ENCODE measurements at regions not wholly inside any gene's neighbourhood (a gene's known extent, or its start where the extent isn't known, plus 50 kb on each side); places are given as distances from the start of the nearest gene placed in this dataset.
A peak's percentile ranks its signal among the peaks of the same experiment; 100 is the strongest.
"Not testable (repeated sequence)": the region's sequence is repeated elsewhere in the genome, so short reads cannot be mapped to it uniquely, and the experiment has no call there.

GRCh38 chr17:45585037-45585733, 94.7 kb upstream of the PLEKHM1 start:
- DNase-seq (ENCODE audit: extremely low read depth in 1 of 11, low read depth in 9 of 11, low spot score in 4 of 11) = peak; percentile 56 to 83 (median 73)

- DNase-seq (ENCODE audit: extremely low read depth in 1 of 11, low read depth in 9 of 11, low spot score in 4 of 11) = peak in 2 of 11 donors; percentile 26 to 36
These were observed 95.5 kb upstream of the PLEKHM1 start for GRCh38 chr17:45585794-45586650.

DNA sequence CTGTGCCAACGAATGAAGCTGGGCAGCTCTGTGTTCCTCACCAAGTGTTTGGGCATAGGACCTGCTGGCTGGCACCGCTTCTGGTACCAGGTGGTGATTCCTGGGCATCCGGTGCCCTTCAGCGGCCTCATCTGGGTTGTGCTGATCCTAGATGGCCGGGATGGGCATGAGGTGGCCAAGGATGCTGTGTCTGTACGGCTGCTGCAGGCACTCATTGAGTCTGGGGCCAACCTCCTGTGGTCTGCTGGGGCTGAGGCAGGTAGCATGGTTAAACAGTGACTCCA, 96.1 kb upstream of the PLEKHM1 start:
- not testable (repeated sequence) for DNase-seq (ENCODE audit: extremely low read depth in 1 of 11, low read depth in 9 of 11, low spot score in 4 of 11)

- peak in 1 of 11 donors; percentile 36 for DNase-seq (ENCODE audit: extremely low read depth in 1 of 11, low read depth in 9 of 11, low spot score in 4 of 11)
These were observed 102.0 kb upstream of the PLEKHM1 start for GRCh38 chr17:45592433-45592923.

DNA sequence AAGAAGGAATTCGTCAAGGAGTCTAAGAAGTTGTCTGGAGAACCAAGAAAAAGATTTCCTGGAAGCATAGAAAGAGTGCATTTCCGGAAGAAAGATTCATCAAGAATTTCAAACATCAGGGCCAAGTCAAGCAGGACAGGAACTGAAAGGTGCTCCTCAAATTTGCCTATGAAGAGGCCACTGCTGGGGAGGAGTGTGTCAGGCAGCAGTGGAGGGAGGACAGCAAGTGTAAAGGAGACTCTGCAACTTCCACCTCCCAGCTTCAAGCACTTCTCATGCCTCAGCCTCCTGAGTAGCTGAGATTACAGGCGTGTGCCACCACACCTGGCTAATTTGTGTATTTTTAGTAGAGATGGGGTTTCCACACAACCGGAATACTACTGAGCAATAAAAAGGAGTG, 105.8 kb upstream of the PLEKHM1 start:
- not testable (repeated sequence) for DNase-seq (ENCODE audit: extremely low read depth in 1 of 11, low read depth in 9 of 11, low spot score in 4 of 11)

GRCh38 chr17:45600052-45601012, 109.8 kb upstream of the PLEKHM1 start:
- not testable (repeated sequence) for DNase-seq (ENCODE audit: extremely low read depth in 1 of 11, low read depth in 9 of 11, low spot score in 4 of 11)

DNA sequence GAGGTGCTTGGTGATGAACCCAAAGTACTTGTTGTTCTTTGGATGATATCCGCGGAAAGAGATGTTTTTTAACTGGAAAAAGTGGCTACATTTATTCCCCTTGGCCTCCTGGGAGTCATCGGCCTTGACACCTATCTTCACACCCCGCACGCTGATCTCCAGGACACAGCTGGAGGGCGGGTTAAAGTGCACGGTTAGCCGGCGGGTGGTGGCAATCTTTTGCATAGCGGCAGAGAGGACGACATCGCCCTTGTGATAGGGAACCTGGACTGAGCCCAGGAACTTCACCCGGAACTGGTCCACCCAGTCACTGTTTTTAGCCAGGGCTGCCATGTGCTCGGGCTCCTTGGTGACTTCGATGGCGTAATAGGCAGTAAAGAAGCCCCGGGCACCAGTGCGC, 110.5 kb upstream of the PLEKHM1 start:
- DNase-seq (ENCODE audit: extremely low read depth in 1 of 11, low read depth in 9 of 11, low spot score in 4 of 11) = not testable (repeated sequence)

- not testable (repeated sequence) for DNase-seq (ENCODE audit: extremely low read depth in 1 of 11, low read depth in 9 of 11, low spot score in 4 of 11)
These were observed 111.4 kb upstream of the PLEKHM1 start for GRCh38 chr17:45601605-45602539.

DNA sequence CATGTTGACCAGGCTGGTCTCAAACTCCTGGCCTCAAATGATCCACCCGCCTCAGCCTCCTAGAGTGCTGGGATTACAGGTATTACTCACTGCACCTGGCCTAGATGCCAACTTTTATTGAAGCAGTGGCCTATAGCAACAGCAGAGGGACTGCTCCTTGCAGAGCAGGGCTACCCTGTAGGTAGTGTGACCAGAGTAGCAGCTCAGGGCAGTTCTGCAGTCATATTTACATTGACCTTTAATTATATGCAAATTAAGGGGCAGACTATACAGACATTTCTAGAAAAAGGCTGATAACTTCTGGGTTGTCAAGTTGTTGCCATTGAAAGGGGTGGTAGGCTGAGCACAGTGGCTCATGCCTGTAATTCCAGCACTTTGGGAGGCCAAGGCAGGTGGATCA, 115.2 kb upstream of the PLEKHM1 start:
- DNase-seq (ENCODE audit: extremely low read depth in 1 of 11, low read depth in 9 of 11, low spot score in 4 of 11) = not testable (repeated sequence)

GRCh38 chr17:45619984-45620405, 129.5 kb upstream of the PLEKHM1 start:
- peak in 6 of 11 donors; percentile 6 to 34 (median 19) for DNase-seq (ENCODE audit: extremely low read depth in 1 of 11, low read depth in 9 of 11, low spot score in 4 of 11)

GRCh38 chr17:45620468-45620867, 129.9 kb upstream of the PLEKHM1 start:
- peak in 1 of 11 donors; percentile 0 for DNase-seq (ENCODE audit: extremely low read depth in 1 of 11, low read depth in 9 of 11, low spot score in 4 of 11)

- DNase-seq (ENCODE audit: extremely low read depth in 1 of 11, low read depth in 9 of 11, low spot score in 4 of 11) = not testable (repeated sequence)
These were observed 130.6 kb upstream of the PLEKHM1 start for GRCh38 chr17:45621087-45621486.

GRCh38 chr17:45622295-45622694, 131.8 kb upstream of the PLEKHM1 start:
- DNase-seq (ENCODE audit: extremely low read depth in 1 of 11, low read depth in 9 of 11, low spot score in 4 of 11) = not testable (repeated sequence)

DNA sequence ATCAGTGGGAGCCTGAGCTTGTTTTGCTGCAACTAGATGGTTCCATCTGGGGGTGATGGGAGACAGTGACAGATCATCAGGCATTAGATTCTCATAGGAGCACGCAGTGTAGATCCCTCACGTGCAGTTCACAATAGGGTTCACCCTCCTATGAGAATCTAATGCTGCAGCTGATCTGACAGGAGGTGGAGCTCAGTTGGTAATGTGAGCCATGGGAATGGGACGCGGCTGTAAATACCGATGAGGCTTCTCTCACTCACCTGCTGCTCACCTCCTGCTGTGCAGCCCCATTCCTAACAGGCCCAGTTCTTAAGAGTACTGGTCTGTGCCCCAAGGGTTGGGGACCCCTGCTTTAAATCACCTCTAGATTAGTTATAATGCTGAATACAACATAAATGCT, 137.5 kb upstream of the PLEKHM1 start:
- DNase-seq (ENCODE audit: extremely low read depth in 1 of 11, low read depth in 9 of 11, low spot score in 4 of 11) = no peak

DNA sequence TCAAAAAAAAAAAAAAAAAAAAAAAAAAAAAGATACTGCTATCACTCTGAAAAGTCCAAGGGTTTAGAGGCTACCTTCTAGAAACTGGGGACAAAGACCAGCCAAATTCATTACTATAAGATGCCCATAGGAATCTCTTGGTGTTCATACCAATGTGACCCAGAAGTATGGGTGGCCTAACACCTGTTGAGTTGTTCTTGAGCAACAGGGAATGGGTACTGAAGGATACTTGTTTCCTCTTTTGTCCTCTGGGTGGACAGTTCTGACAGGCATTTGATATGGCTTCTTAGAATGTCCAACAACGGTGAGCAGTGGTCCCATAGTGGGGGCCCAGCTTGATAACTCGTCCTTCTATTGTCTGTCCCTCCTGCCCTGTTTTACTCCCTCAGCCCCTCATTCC, 141.4 kb upstream of the PLEKHM1 start:
- DNase-seq (ENCODE audit: extremely low read depth in 1 of 11, low read depth in 9 of 11, low spot score in 4 of 11) = no peak

GRCh38 chr17:45639297-45639849, 144.7 kb upstream of the CRHR1 start:
- DNase-seq (ENCODE audit: extremely low read depth in 1 of 11, low read depth in 9 of 11, low spot score in 4 of 11) = no peak

DNA sequence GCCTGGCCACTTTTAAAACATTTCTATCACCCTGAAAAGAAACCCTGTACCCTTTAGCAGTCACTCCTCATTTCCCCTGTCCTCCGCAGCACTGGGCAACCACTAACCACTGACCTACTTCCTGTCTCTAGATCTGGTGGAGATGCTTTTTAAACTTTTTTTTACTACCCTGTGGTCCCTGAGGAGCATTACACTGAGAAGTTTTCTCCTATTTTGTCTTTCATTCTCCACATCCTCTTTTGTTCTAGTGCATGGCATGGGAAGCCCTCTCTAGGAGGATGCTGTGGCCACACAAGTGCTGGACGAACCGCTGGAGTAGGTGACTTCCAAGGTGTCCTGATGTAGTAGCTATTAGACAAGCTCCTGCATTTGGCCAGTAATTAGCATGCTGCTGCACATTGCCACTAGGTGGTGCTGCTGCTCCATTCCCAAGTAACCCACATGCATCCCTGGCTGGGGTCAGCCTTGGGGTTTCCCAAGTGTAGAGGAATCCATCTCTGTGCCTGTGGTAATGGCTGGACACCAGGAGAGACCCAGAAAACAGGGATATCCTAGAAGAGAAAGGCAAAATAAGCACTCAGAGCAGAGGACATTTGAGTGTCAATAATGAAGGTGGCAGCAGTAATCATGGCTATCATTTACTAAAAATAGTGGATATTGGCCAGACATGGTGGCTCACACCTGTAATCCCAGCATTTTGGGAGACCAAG, 143.8 kb upstream of the CRHR1 start:
- DNase-seq (ENCODE audit: extremely low read depth in 1 of 11, low read depth in 9 of 11, low spot score in 4 of 11) = peak; percentile 41 to 73 (median 67)
